ENCODE measurements at regions not wholly inside any gene's neighbourhood (a gene's known extent, or its start where the extent isn't known, plus 50 kb on each side); places are given as distances from the start of the nearest gene placed in this dataset.

DNA sequence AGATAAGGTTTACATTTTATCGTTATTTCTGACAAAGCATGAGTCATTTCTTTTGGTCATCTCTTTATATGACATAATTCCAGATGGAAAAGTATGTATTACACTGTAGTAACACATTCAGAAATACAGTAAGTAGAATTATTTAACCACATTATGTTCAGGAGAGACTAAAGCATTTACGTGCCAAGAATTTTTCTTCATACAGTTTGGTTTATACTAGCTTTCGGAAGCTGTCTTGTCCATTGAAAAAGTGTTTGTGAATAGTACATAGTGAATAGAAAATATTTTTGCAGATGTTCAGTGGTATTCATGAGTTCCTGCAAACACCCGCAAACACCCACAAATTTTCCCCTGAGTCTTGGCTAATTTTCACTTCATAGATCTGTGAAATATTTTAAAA is 1033.0 kb upstream of the INTU start:
- DNase-seq (ENCODE audit: low spot score) (no peak), FAIRE-seq (no peak), ATAC-seq (no peak)
- Histone ChIP-seq H3K9me3 (ENCODE audit: low read length) (no peaks in the 10 kb centered on the region), H3K4me2 (ENCODE audit: low read depth, low read length) (no peak overlapping the region), H2AFZ (ENCODE audit: low read length) (no peak overlapping the region), H3K9ac (ENCODE audit: insufficient read depth, low read depth, low read length) (no peak overlapping the region), H3K27ac (ENCODE audit: extremely low read length, insufficient read depth, low read length) (no peak overlapping the region), H4K20me1 (ENCODE audit: insufficient read depth, low read length) (no peaks in the 10 kb centered on the region), H3K36me3 (replicated peaks in 1 of 2; ENCODE audit: control insufficient read depth in 1 of 2, insufficient read depth in 2 of 2, low read length in 2 of 2) (no peaks in the 10 kb centered on the region), H3K4me1 (ENCODE audit: insufficient read depth, low read length) (no peaks in the 10 kb centered on the region), H3K4me3 (replicated peaks in 1 of 3; ENCODE audit: insufficient read depth in 1 of 3, low read depth in 2 of 3, low read length in 3 of 3) (no peak overlapping the region), H3K79me2 (ENCODE audit: insufficient read depth, low read length) (no peaks in the 10 kb centered on the region), H3K27me3 (ENCODE audit: control insufficient read depth in 1 of 2, insufficient read depth in 2 of 2, low read length in 2 of 2) (no peaks in the 10 kb centered on the region)
- POLR2A ChIA-PET: no interaction called here
- TF ChIP-seq ZNF138 (CRISPR knock-in tag; IDR thresholded peaks at IDR 0.05; ENCODE audit: low read depth) (no peak), XBP1 (CRISPR knock-in tag; IDR thresholded peaks at IDR 0.05) (no peak), MAFK (conservative IDR thresholded peaks at IDR 0.05 in 1 of 2, IDR thresholded peaks at IDR 0.05 in 1 of 2; ENCODE audit: low read length in 2 of 2) (no peak), SP1 (IDR thresholded peaks at IDR 0.05) (no peak), SP1 (CRISPR knock-in tag; IDR thresholded peaks at IDR 0.05) (no peak), ZNF678 (CRISPR knock-in tag; IDR thresholded peaks at IDR 0.05) (no peak), XRCC5 (optimal IDR thresholded peaks at IDR 0.05; ENCODE audit: low read length) (no peak), PHB2 (IDR thresholded peaks at IDR 0.05; ENCODE audit: partially characterized antibody) (no peak), KLF11 (CRISPR knock-in tag; IDR thresholded peaks at IDR 0.05) (no peak)
- TF ChIP-seq, protein P1, sequence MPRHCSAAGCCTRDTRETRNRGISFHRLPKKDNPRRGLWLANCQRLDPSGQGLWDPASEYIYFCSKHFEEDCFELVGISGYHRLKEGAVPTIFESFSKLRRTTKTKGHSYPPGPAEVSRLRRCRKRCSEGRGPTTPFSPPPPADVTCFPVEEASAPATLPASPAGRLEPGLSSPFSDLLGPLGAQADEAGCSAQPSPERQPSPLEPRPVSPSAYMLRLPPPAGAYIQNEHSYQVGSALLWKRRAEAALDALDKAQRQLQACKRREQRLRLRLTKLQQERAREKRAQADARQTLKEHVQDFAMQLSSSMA (CRISPR knock-in tag; IDR thresholded peaks at IDR 0.05): no peak
- TF ChIP-seq, protein P2, sequence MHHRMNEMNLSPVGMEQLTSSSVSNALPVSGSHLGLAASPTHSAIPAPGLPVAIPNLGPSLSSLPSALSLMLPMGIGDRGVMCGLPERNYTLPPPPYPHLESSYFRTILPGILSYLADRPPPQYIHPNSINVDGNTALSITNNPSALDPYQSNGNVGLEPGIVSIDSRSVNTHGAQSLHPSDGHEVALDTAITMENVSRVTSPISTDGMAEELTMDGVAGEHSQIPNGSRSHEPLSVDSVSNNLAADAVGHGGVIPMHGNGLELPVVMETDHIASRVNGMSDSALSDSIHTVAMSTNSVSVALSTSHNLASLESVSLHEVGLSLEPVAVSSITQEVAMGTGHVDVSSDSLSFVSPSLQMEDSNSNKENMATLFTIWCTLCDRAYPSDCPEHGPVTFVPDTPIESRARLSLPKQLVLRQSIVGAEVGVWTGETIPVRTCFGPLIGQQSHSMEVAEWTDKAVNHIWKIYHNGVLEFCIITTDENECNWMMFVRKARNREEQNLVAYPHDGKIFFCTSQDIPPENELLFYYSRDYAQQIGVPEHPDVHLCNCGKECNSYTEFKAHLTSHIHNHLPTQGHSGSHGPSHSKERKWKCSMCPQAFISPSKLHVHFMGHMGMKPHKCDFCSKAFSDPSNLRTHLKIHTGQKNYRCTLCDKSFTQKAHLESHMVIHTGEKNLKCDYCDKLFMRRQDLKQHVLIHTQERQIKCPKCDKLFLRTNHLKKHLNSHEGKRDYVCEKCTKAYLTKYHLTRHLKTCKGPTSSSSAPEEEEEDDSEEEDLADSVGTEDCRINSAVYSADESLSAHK (CRISPR knock-in tag; IDR thresholded peaks at IDR 0.05; ENCODE audit: borderline replicate concordance): no peak
- TF ChIP-seq, protein P3, sequence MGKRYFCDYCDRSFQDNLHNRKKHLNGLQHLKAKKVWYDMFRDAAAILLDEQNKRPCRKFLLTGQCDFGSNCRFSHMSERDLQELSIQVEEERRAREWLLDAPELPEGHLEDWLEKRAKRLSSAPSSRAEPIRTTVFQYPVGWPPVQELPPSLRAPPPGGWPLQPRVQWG (CRISPR knock-in tag; IDR thresholded peaks at IDR 0.05; ENCODE audit: borderline replicate concordance, low read depth): no peak
- CTCF ChIA-PET (ENCODE audit: low intra/inter-chr PET ratio, low total read pairs): no interaction called here
- no TSS peak for BruUV-seq (replicated peaks)
- intact Hi-C loops (cut with micrococcal nuclease; ENCODE audit: unreplicated experiment): loop anchor here (5.0 kb wide), 1 partner anchor 377 kb away; no protein-coding TSS in a partner anchor
- in situ Hi-C loops (cut with HindIII; ENCODE audit: extremely low pct_ligation_motif_present, low pct_unique_long_range_greater_than_20kb): loop anchor here (25.0 kb wide), 1 partner anchor 1287 kb away; the partner anchor contains the start of gene FAT4
- WGBS (ENCODE audit: low lambda C conversion rate): 15% methylated on average over 4 of the region's 4 CpGs
